Hypothalamus (tissue), 51 donors: ENCODE measurements at regions not wholly inside any gene's neighbourhood (a gene's known extent, or its start where the extent isn't known, plus 50 kb on each side); places are given as distances from the start of the nearest gene placed in this dataset.

Experiments
- DNase-seq, 51 donors: peaks; one replicate each; lab custom pipeline; 2025; lab: John Stamatoyannopoulos, UW

- no peak for DNase-seq
These were observed 652.1 kb downstream of the TLE4 start for GRCh38 chr9:80223897-80224296.

GRCh38 chr9:80222466-80223169 lies 650.9 kb downstream of the TLE4 start:
- no peak for DNase-seq

DNA sequence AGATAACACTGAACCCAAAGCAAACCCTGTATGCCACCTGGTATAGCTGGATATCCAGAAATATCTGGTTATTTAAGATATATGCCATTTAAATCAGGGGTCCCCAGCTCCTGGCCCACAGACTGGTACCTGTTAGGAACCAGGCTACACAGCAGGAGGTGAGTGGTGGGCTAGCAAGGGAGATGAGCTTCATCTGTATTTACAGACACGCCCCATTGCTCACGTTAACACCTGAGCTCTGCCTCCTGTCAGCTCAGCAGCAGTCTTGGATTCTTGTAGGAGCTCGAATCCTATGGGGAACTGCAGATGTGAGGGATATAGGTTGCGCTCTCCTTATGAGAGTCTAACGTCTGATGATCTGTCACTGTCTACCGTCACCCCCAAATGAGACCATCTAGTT lies 646.6 kb downstream of the TLE4 start:
- no peak for DNase-seq

- DNase-seq: no peak
These were observed 641.8 kb downstream of the TLE4 start for GRCh38 chr9:80213613-80214012.

GRCh38 chr9:80208696-80209095 lies 636.9 kb downstream of the TLE4 start:
- no peak for DNase-seq

GRCh38 chr9:80204054-80204453 lies 632.3 kb downstream of the TLE4 start:
- no peak for DNase-seq

DNA sequence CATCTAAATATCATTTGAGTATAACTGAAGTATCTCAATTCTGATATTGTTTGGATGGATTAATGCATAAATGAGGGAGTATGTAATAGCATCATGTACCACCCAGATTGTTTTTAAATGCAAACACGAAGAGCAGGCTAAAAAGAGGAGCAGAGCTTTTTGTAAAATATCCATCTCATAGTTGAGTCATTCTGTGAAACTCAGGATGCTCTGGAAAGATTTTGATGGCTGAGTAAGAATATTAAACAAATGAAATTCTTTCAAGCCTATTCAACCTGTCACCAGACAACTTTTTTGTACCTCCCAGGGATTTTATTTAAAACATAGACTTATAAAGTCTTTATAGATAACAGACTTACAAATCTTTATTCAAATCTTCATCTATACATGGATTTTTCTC lies 625.9 kb downstream of the TLE4 start:
- DNase-seq: no peak

- DNase-seq: no peak
These were observed 619.3 kb downstream of the TLE4 start for GRCh38 chr9:80191108-80191507.

GRCh38 chr9:80188579-80188978 lies 616.8 kb downstream of the TLE4 start:
- no peak for DNase-seq

- DNase-seq: no peak
These were observed 613.5 kb downstream of the TLE4 start for GRCh38 chr9:80185112-80185738.

DNA sequence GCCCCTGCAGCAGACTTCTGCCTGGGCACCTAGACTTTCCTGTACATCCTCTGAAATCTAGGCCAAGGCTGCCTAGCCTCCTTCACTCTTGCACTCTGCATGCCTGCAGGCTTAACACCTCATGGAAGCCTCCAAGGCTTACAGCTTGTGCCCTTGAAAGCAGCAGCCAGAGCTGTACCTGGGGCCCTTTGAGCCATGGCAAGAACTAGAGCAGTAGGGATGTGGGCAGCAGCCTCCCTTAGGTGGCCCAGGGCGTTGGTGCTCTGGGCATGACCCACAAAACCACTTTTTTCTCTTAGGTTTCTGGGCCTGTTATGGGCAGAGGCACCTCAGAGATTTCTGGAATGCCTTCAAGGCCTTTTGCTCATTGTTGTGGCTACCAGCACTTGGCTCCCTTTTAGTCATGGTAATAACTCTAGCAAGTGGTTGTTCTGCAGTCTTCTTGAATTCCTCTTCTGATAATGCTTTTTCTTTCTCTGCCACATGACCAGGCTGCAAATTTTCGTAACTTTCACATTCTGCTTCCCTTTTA lies 606.2 kb downstream of the TLE4 start:
- DNase-seq: no peak

- DNase-seq: peak in 1 of 51 donors; percentile 1
These were observed 603.8 kb downstream of the TLE4 start for GRCh38 chr9:80175286-80176150.

- no peak for DNase-seq
These were observed 592.1 kb downstream of the TLE4 start for GRCh38 chr9:80163889-80164288.

GRCh38 chr9:80158554-80159170 lies 586.9 kb downstream of the TLE4 start:
- DNase-seq: no peak

- DNase-seq: no peak
These were observed 586.4 kb downstream of the TLE4 start for GRCh38 chr9:80158131-80158530.

GRCh38 chr9:80157561-80157983 lies 585.8 kb downstream of the TLE4 start:
- DNase-seq: no peak

DNA sequence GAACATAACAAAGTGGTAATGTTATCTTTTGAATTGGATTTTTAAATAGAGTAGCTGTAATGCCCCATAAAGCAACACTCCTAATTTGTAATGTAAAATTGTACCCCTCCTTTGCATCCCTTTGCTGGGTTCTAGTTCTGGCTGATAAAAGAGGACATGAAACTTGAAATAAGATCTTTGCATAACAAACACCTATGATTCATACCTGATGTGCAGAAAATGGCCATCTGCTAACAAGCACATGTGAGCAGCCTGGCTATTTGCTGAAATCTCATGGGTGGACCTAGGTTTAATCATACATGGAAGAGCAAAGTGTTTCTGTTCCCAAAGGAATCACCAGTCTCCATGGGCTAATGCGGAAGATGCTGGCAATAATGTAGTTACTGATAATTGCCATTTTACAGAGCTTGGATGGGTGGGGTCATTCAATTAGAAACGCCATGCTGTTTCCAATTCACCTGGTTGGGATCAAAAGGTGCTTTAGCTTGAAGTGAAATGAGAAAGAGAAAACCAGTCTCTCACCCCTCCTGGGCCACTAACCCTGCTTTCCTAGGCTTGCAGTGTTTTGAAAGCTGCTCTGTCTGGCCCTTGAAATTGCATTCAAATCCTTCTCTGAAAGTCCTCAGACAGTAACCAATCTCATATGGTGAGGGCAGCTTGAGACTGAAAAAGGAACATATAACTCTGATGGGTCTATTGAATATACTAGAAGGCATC lies 585.1 kb downstream of the TLE4 start:
- no peak for DNase-seq

- DNase-seq: no peak
These were observed 584.5 kb downstream of the TLE4 start for GRCh38 chr9:80156262-80156661.

GRCh38 chr9:80147866-80148265 lies 576.1 kb downstream of the TLE4 start:
- DNase-seq: no peak

DNA sequence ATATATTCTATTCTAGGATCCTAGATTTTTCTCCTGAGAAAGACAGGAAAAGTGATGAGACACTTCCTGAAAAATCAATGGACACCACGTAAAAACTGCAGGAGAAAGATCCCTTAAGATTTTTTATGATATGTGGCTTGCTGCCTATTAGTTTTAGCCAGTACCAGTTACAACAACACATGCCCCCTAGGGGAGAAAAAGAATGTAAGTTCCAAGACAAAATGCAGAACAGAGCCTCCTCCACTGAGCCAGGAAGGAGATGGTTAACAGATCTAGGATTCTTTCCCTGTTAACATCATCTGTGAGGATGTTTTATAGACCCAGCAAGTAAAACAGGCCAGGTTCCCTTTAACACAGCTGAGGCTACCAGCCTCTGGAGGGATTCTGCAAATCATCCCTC lies 574.7 kb downstream of the TLE4 start:
- DNase-seq: no peak
